GM23338 (cell line): ENCODE measurements at regions not wholly inside any gene's neighbourhood (a gene's known extent, or its start where the extent isn't known, plus 50 kb on each side); places are given as distances from the start of the nearest gene placed in this dataset.

Experiments
- ATAC-seq: fragments of 200-7000 bp; cut with Tn5 transposase; 3 replicates; pipeline ENCODE4 v1.9.1; 2020
- DNase-seq: peaks from one replicate; pipeline ENCODE4 v3.0.0-alpha.2; 2015; ENCODE audit warnings: low spot score
- H2AFZ ChIP-seq: fragments of 200-600 bp; sonication (generic); 2 replicates; pipeline ENCODE4 v1.8.0; 2016; ENCODE audit warnings: antibody characterized with exemption, mild to moderate bottlenecking, moderate library complexity
- H3F3A ChIP-seq: fragments of 200-600 bp; sonication (generic); replicated peaks from 2 replicates; pipeline ENCODE4 v1.8.0; 2017; ENCODE audit warnings: antibody characterized with exemption, mixed run types, low read depth
- H3K27ac ChIP-seq: fragments of 200-600 bp; sonication (generic); 2 replicates; pipeline ENCODE4 v1.6.1; 2016; ENCODE audit warnings: low read depth
- H3K27me3 ChIP-seq: fragments of 200-600 bp; sonication (generic); 2 replicates; pipeline ENCODE4 v1.8.0; 2016; ENCODE audit warnings: mild to moderate bottlenecking, mixed run types, moderate library complexity; ENCODE audit not compliant: insufficient read depth
- H3K36me3 ChIP-seq: fragments of 200-600 bp; sonication (generic); 2 replicates; pipeline ENCODE4 v1.8.0; 2016; ENCODE audit warnings: mild to moderate bottlenecking; ENCODE audit not compliant: insufficient read depth
- H3K4me1 ChIP-seq: fragments of 200-600 bp; sonication (generic); 2 replicates; pipeline ENCODE4 v1.8.0; 2016; ENCODE audit warnings: mild to moderate bottlenecking, moderate library complexity; ENCODE audit not compliant: insufficient read depth
- H3K4me2 ChIP-seq: fragments of 200-600 bp; sonication (generic); 2 replicates; pipeline ENCODE4 v1.7.1; 2017; ENCODE audit warnings: mixed run types
- H3K4me3 ChIP-seq: fragments of 200-600 bp; sonication (generic); 2 replicates; pipeline ENCODE4 v1.6.1; 2016; ENCODE audit warnings: mixed run types
- H3K79me2 ChIP-seq: fragments of 200-600 bp; sonication (generic); replicated peaks from 2 replicates; pipeline ENCODE4 v1.8.0; 2017; ENCODE audit warnings: mild to moderate bottlenecking; ENCODE audit not compliant: insufficient read depth
- H3K9me2 ChIP-seq: fragments of 200-600 bp; sonication (generic); 2 replicates; pipeline ENCODE4 v1.8.0; 2017; ENCODE audit not compliant: insufficient read depth
- H4K20me1 ChIP-seq: fragments of 200-600 bp; sonication (generic); replicated peaks from 2 replicates; pipeline ENCODE4 v1.8.0; 2017; ENCODE audit warnings: mild to moderate bottlenecking; ENCODE audit not compliant: insufficient read depth
- H3K27ac Mint-ChIP-seq: 2 replicates; pipeline ENCODE4 v1.8.0; 2020; ENCODE audit warnings: inconsistent platforms, mild to moderate bottlenecking, moderate library complexity, mixed read lengths
- H3K27me3 Mint-ChIP-seq: 3 replicates; pipeline ENCODE4 v1.8.0; 2022; ENCODE audit warnings: low read depth, mild to moderate bottlenecking, moderate library complexity, mixed read lengths, inconsistent platforms; ENCODE audit not compliant: insufficient read depth, poor library complexity
- H3K36me3 Mint-ChIP-seq: 3 replicates; pipeline ENCODE4 v1.8.0; 2021; ENCODE audit warnings: low read depth, mild to moderate bottlenecking, inconsistent platforms, moderate library complexity, mixed read lengths
- H3K4me1 Mint-ChIP-seq: 3 replicates; pipeline ENCODE4 v1.8.0; 2020; ENCODE audit warnings: mild to moderate bottlenecking, inconsistent platforms, mixed read lengths
- H3K4me3 Mint-ChIP-seq: 3 replicates; pipeline ENCODE4 v1.8.0; 2021; ENCODE audit warnings: moderate library complexity, mild to moderate bottlenecking, inconsistent platforms, mixed read lengths
- H3K9me3 Mint-ChIP-seq: 3 replicates; pipeline ENCODE4 v1.8.0; 2020; ENCODE audit warnings: moderate library complexity, mild to moderate bottlenecking, inconsistent platforms, mixed read lengths
- CREB1 ChIP-seq: fragments of 250-450 bp; sonication (Bioruptor Pico); IDR thresholded peaks from 2 replicates; pipeline ENCODE4 v1.5.0; 2020; ENCODE audit warnings: low read depth, mild to moderate bottlenecking, moderate library complexity
- CTCF ChIP-seq, 2 experiments: fragments of 200-600 bp in 1 of 2; sonication (generic) in 1 of 2; conservative IDR thresholded peaks; 2 replicates each; pipeline versions ENCODE4 v1.5.1 to v1.6.1; 2016 to 2017; ENCODE audit warnings: antibody characterized with exemption in 2 of 2, low read depth in 2 of 2, mild to moderate bottlenecking in 2 of 2, moderate library complexity in 1 of 2
- ETS1 ChIP-seq: IDR thresholded peaks from 2 replicates; pipeline ENCODE4 v1.6.1; 2016; ENCODE audit warnings: antibody characterized with exemption
- EZH2 ChIP-seq: fragments of 200-600 bp; sonication (generic); IDR thresholded peaks from one replicate; pipeline ENCODE4 v1.8.0; 2017; ENCODE audit warnings: antibody characterized with exemption, mild to moderate bottlenecking, low read depth; ENCODE audit not compliant: unreplicated experiment
- EZH2phosphoT487 ChIP-seq: fragments of 200-600 bp; sonication (generic); IDR thresholded peaks from one replicate; pipeline ENCODE4 v1.8.1; 2018; ENCODE audit warnings: antibody characterized with exemption; ENCODE audit not compliant: unreplicated experiment
- JUNB ChIP-seq: IDR thresholded peaks from one replicate; pipeline ENCODE4 v1.6.1; 2016; ENCODE audit warnings: antibody characterized with exemption; ENCODE audit not compliant: unreplicated experiment
- NANOG ChIP-seq: IDR thresholded peaks from 2 replicates; pipeline ENCODE4 v1.6.1; 2016; ENCODE audit warnings: antibody characterized with exemption, borderline replicate concordance
- POLR2AphosphoS5 ChIP-seq: IDR thresholded peaks from 2 replicates; pipeline ENCODE4 v1.6.1; 2016; ENCODE audit warnings: antibody characterized with exemption, low read depth
- REST ChIP-seq: IDR thresholded peaks from one replicate; pipeline ENCODE4 v1.6.1; 2018; ENCODE audit warnings: antibody characterized with exemption; ENCODE audit not compliant: unreplicated experiment
- STAT1 ChIP-seq: IDR thresholded peaks from one replicate; pipeline ENCODE4 v1.6.1; 2016; ENCODE audit warnings: antibody characterized with exemption; ENCODE audit not compliant: unreplicated experiment
- ZNF114 ChIP-seq: fragments of 250-450 bp; sonication (Bioruptor Pico); IDR thresholded peaks from 2 replicates; pipeline ENCODE4 v1.5.0; 2020; ENCODE audit warnings: mild to moderate bottlenecking, moderate library complexity
- ZNF331 ChIP-seq: fragments of 250-450 bp; sonication (Bioruptor Pico); IDR thresholded peaks from 2 replicates; pipeline ENCODE4 v1.5.0; 2020; ENCODE audit warnings: low read depth, mild to moderate bottlenecking, moderate library complexity
- ZNF462 ChIP-seq: fragments of 250-450 bp; sonication (Bioruptor Pico); IDR thresholded peaks from 2 replicates; pipeline ENCODE4 v1.5.0; 2020; ENCODE audit warnings: mild to moderate bottlenecking, moderate library complexity

GRCh38 chr1:217009376-217009775 is 286.1 kb upstream of the ESRRG start:
- H3K36me3 Mint-ChIP-seq, result no peaks in the 10 kb centered on the region
- ATAC-seq (no peak), DNase-seq (no peak)
- H3K4me1 ChIP-seq, result no peaks in the 10 kb centered on the region
- TF ChIP-seq CTCF (conservative IDR thresholded peaks at IDR 0.05; ENCODE audit: low read depth in 2 of 2) (no peak), ZNF114 (no peak), EZH2phosphoT487 (no peak), POLR2AphosphoS5 (no peak), REST (no peak), ETS1 (no peak), ZNF331 (CRISPR knock-in tag) (no peak), JUNB (no peak), CREB1 (CRISPR knock-in tag) (no peak), EZH2 (no peak), ZNF462 (no peak), STAT1 (no peak), NANOG (no peak)
- H3K9me3 Mint-ChIP-seq, result no peaks in the 10 kb centered on the region
- H3K4me3 ChIP-seq, result no peak overlapping the region
- H3K27ac ChIP-seq, result no peak overlapping the region
- H3K27ac Mint-ChIP-seq, result no peak overlapping the region
- no peak overlapping the region for H3K4me3 Mint-ChIP-seq
- no peaks in the 10 kb centered on the region for H3F3A ChIP-seq
- no peaks in the 10 kb centered on the region for H4K20me1 ChIP-seq
- no peaks in the 10 kb centered on the region for H3K27me3 Mint-ChIP-seq
- H3K27me3 ChIP-seq, result no peaks in the 10 kb centered on the region
- H3K79me2 ChIP-seq, result no peaks in the 10 kb centered on the region
- H3K36me3 ChIP-seq, result no peaks in the 10 kb centered on the region
- H3K4me1 Mint-ChIP-seq, result no peaks in the 10 kb centered on the region
- no peak overlapping the region for H2AFZ ChIP-seq
- peaks cover 5% of the 10 kb centered on the region; the same call in 1 of the 2 replicates for H3K9me2 ChIP-seq
- no peak overlapping the region for H3K4me2 ChIP-seq
